H9 (cell line): ENCODE measurements at regions not wholly inside any gene's neighbourhood (a gene's known extent, or its start where the extent isn't known, plus 50 kb on each side); places are given as distances from the start of the nearest gene placed in this dataset.

Experiments
- DNase-seq: peaks from one replicate; pipeline ENCODE4 v3.0.0-alpha.2; 2017
- H2AFZ ChIP-seq: one replicate; pipeline ENCODE4 v1.6.1; 2013; ENCODE audit warnings: mild to moderate bottlenecking, low read length, control low read depth, moderate library complexity
- H2AK5ac ChIP-seq: 2 replicates; pipeline ENCODE4 v1.6.1; 2013; ENCODE audit warnings: low read length, control low read depth, mixed read lengths; ENCODE audit not compliant: insufficient read length
- H2BK120ac ChIP-seq: one replicate; pipeline ENCODE4 v1.6.1; 2013; ENCODE audit warnings: low read depth, mild to moderate bottlenecking, low read length, control low read depth, inconsistent platforms; ENCODE audit not compliant: poor library complexity, severe bottlenecking
- H2BK12ac ChIP-seq: 2 replicates; pipeline ENCODE4 v1.6.1; 2013; ENCODE audit warnings: low read length, control low read depth, mixed read lengths, low read depth; ENCODE audit not compliant: insufficient read length
- H2BK15ac ChIP-seq: 2 replicates; pipeline ENCODE4 v1.6.1; 2013; ENCODE audit warnings: low read depth, low read length, control low read depth
- H2BK20ac ChIP-seq: one replicate; pipeline ENCODE4 v1.6.1; 2013; ENCODE audit warnings: low read depth, mild to moderate bottlenecking, low read length, control low read depth, inconsistent platforms; ENCODE audit not compliant: poor library complexity, severe bottlenecking
- H2BK5ac ChIP-seq: 2 replicates; pipeline ENCODE4 v1.6.1; 2013; ENCODE audit warnings: low read length, control low read depth, mixed read lengths; ENCODE audit not compliant: insufficient read length
- H3K14ac ChIP-seq: 2 replicates; pipeline ENCODE4 v1.6.1; 2013; ENCODE audit warnings: low read length, control low read depth; ENCODE audit not compliant: insufficient read depth
- H3K18ac ChIP-seq: 2 replicates; pipeline ENCODE4 v1.6.1; 2013; ENCODE audit warnings: low read depth, mild to moderate bottlenecking, mixed read lengths, low read length, control low read depth; ENCODE audit not compliant: insufficient read length
- H3K23ac ChIP-seq: 2 replicates; pipeline ENCODE4 v1.6.1; 2013; ENCODE audit warnings: low read length, control low read depth, mixed read lengths, low read depth; ENCODE audit not compliant: insufficient read length
- H3K23me2 ChIP-seq: 2 replicates; pipeline ENCODE4 v1.6.1; 2013; ENCODE audit warnings: low read depth, mild to moderate bottlenecking, mixed read lengths, low read length, control low read depth; ENCODE audit not compliant: insufficient read length, poor library complexity, severe bottlenecking
- H3K27ac ChIP-seq: 2 replicates; pipeline ENCODE4 v1.5.1; 2013; ENCODE audit warnings: low read length, control low read depth, mixed read lengths, low read depth; ENCODE audit not compliant: insufficient read length
- H3K27me3 ChIP-seq: 2 replicates; pipeline ENCODE4 v1.6.1; 2013; ENCODE audit warnings: low read length, control low read depth, inconsistent platforms; ENCODE audit not compliant: insufficient read depth
- H3K4ac ChIP-seq: 2 replicates; pipeline ENCODE4 v1.6.1; 2013; ENCODE audit warnings: low read depth, mild to moderate bottlenecking, control low read depth, inconsistent platforms, low read length, moderate library complexity
- H3K4me1 ChIP-seq: 2 replicates; pipeline ENCODE4 v1.6.1; 2013; ENCODE audit warnings: low read length, control low read depth, inconsistent platforms; ENCODE audit not compliant: insufficient read depth
- H3K4me2 ChIP-seq: 2 replicates; pipeline ENCODE4 v1.6.1; 2013; ENCODE audit warnings: low read length, control low read depth, mixed read lengths; ENCODE audit not compliant: insufficient read length, insufficient read depth
- H3K56ac ChIP-seq: 2 replicates; pipeline ENCODE4 v1.6.1; 2013; ENCODE audit warnings: low read depth, mild to moderate bottlenecking, mixed read lengths, low read length, control low read depth; ENCODE audit not compliant: insufficient read length
- H3K79me1 ChIP-seq: 2 replicates; pipeline ENCODE4 v1.6.1; 2013; ENCODE audit warnings: low read depth, mild to moderate bottlenecking, moderate library complexity, low read length, control low read depth, inconsistent platforms; ENCODE audit not compliant: insufficient read depth, poor library complexity, severe bottlenecking
- H3K79me2 ChIP-seq: 2 replicates; pipeline ENCODE4 v1.6.1; 2013; ENCODE audit warnings: low read length, control low read depth, inconsistent platforms; ENCODE audit not compliant: insufficient read depth
- H3K9ac ChIP-seq: 2 replicates; pipeline ENCODE4 v1.6.1; 2013; ENCODE audit warnings: low read length, control low read depth, mixed read lengths; ENCODE audit not compliant: insufficient read length; ENCODE audit errors: extremely low read depth
- H3K9me3 ChIP-seq: one replicate; pipeline ENCODE4 v1.6.1; 2013; ENCODE audit warnings: low read depth, low read length, inconsistent platforms; ENCODE audit not compliant: control insufficient read depth
- H3T11ph ChIP-seq: one replicate; pipeline ENCODE4 v1.6.1; 2013; ENCODE audit warnings: mild to moderate bottlenecking, low read length, control low read depth, inconsistent platforms
- H4K20me1 ChIP-seq: one replicate; pipeline ENCODE4 v1.6.1; 2013; ENCODE audit not compliant: control insufficient read depth, insufficient read length, insufficient read depth
- H4K5ac ChIP-seq: 2 replicates; pipeline ENCODE4 v1.6.1; 2013; ENCODE audit warnings: low read depth, mild to moderate bottlenecking, mixed read lengths, low read length, control low read depth; ENCODE audit not compliant: insufficient read length
- H4K8ac ChIP-seq: replicated peaks from 2 replicates; pipeline ENCODE4 v1.6.1; 2013; ENCODE audit warnings: low read length, control low read depth, mixed read lengths, low read depth; ENCODE audit not compliant: insufficient read length
- H4K91ac ChIP-seq: 2 replicates; pipeline ENCODE4 v1.6.1; 2013; ENCODE audit warnings: low read depth, mild to moderate bottlenecking, moderate library complexity, mixed read lengths, low read length, control low read depth; ENCODE audit not compliant: insufficient read length
- H3K27ac Mint-ChIP-seq, 3 experiments: 2 replicates in 2 of 3; 3 replicates in 1 of 3; pipeline ENCODE4 v1.8.0; 2020 to 2021; ENCODE audit warnings: mixed read lengths in 3 of 3, mild to moderate bottlenecking in 1 of 3, moderate library complexity in 1 of 3
- H3K27me3 Mint-ChIP-seq: 2 replicates; pipeline ENCODE4 v1.8.0; 2021; ENCODE audit warnings: low read depth, mild to moderate bottlenecking, moderate library complexity, mixed read lengths
- H3K36me3 Mint-ChIP-seq, 3 experiments: 2 replicates in 2 of 3; 3 replicates in 1 of 3; pipeline ENCODE4 v1.8.0; 2020 to 2021; ENCODE audit warnings: low read depth in 3 of 3, mixed read lengths in 3 of 3; ENCODE audit not compliant: insufficient read depth in 1 of 3
- H3K4me1 Mint-ChIP-seq, 2 experiments: 2 replicates each; pipeline ENCODE4 v1.8.0; 2020; ENCODE audit warnings: mixed read lengths in 2 of 2
- H3K4me3 Mint-ChIP-seq, 2 experiments: 2 replicates in 1 of 2; 3 replicates in 1 of 2; pipeline ENCODE4 v1.8.0; 2020 to 2021; ENCODE audit warnings: mild to moderate bottlenecking in 2 of 2, mixed read lengths in 2 of 2, moderate library complexity in 1 of 2
- H3K9me3 Mint-ChIP-seq, 2 experiments: 2 replicates in 1 of 2; 3 replicates in 1 of 2; pipeline ENCODE4 v1.8.0; 2020; ENCODE audit warnings: mild to moderate bottlenecking in 2 of 2, mixed read lengths in 2 of 2, moderate library complexity in 1 of 2
- WGBS: extraction: QIAGEN DNeasy Blood & Tissue Kit; methylation state at CpG from one replicate; pipeline ENCODE4 v1.1.7; 2013; ENCODE audit warnings: missing lambda C conversion rate, low lambda C conversion rate, mixed read lengths; ENCODE audit not compliant: insufficient read length; ENCODE audit errors: extremely low coverage; 5-methylcytosine and 5-hydroxymethylcytosine counted together
- TF ChIP-seq, protein P1 (sequence below): fragments of 200-600 bp; sonication (generic); conservative IDR thresholded peaks from 3 replicates; pipeline ENCODE4 v1.8.0; 2021; ENCODE audit warnings: antibody characterized with exemption, mild to moderate bottlenecking

- Mint-ChIP-seq H3K4me3 (no peak overlapping the region), H3K27ac (no peak overlapping the region), H3K4me1 (peaks cover 3 to 4% of the 10 kb centered on the region in 2 experiments; a peak in 2 of 4 replicates), H3K36me3 (no peaks in the 10 kb centered on the region), H3K9me3 (no peaks in the 10 kb centered on the region), H3K27me3 (no peaks in the 10 kb centered on the region)
- Histone ChIP-seq H2BK15ac (no peak overlapping the region), H3K79me2 (no peaks in the 10 kb centered on the region), H3K23ac (no peak overlapping the region), H3K14ac (no peak overlapping the region), H3K4me2 (no peak overlapping the region), H3K9me3 (no peaks in the 10 kb centered on the region), H4K5ac (no peak overlapping the region), H3K56ac (no peak overlapping the region), H4K8ac (no peak overlapping the region), H3K27ac (no peak overlapping the region), H3K18ac (no peak overlapping the region), H2AK5ac (no peak overlapping the region), H3K4ac (no peak overlapping the region), H2AFZ (no peak overlapping the region), H4K20me1 (no peaks in the 10 kb centered on the region), H3K23me2 (no peaks in the 10 kb centered on the region), H2BK5ac (no peak overlapping the region), H3K27me3 (no peaks in the 10 kb centered on the region), H3K9ac (no peak overlapping the region), H2BK120ac (no peak overlapping the region), H2BK12ac (no peak overlapping the region), H3K79me1 (no peaks in the 10 kb centered on the region), H2BK20ac (no peak overlapping the region), H3K4me1 (peaks cover 2% of the 10 kb centered on the region; the same call in 1 of the 2 replicates), H3T11ph (no peak overlapping the region), H4K91ac (no peak overlapping the region)
- TF ChIP-seq, protein P1, sequence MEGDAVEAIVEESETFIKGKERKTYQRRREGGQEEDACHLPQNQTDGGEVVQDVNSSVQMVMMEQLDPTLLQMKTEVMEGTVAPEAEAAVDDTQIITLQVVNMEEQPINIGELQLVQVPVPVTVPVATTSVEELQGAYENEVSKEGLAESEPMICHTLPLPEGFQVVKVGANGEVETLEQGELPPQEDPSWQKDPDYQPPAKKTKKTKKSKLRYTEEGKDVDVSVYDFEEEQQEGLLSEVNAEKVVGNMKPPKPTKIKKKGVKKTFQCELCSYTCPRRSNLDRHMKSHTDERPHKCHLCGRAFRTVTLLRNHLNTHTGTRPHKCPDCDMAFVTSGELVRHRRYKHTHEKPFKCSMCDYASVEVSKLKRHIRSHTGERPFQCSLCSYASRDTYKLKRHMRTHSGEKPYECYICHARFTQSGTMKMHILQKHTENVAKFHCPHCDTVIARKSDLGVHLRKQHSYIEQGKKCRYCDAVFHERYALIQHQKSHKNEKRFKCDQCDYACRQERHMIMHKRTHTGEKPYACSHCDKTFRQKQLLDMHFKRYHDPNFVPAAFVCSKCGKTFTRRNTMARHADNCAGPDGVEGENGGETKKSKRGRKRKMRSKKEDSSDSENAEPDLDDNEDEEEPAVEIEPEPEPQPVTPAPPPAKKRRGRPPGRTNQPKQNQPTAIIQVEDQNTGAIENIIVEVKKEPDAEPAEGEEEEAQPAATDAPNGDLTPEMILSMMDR, result no peak; the same call in 1 of the 3 replicates
- WGBS, result no CpG with 5 or more reads among the region's 3 CpGs
- no peak for DNase-seq
Observed at GRCh38 chr14:86055512-86056075, 525.6 kb downstream of the FLRT2 start.
